ENCODE measurements at regions not wholly inside any gene's neighbourhood (a gene's known extent, or its start where the extent isn't known, plus 50 kb on each side); places are given as distances from the start of the nearest gene placed in this dataset.
"Not testable (repeated sequence)": the region's sequence is repeated elsewhere in the genome, so short reads cannot be mapped to it uniquely, and the experiment has no call there.

DNA sequence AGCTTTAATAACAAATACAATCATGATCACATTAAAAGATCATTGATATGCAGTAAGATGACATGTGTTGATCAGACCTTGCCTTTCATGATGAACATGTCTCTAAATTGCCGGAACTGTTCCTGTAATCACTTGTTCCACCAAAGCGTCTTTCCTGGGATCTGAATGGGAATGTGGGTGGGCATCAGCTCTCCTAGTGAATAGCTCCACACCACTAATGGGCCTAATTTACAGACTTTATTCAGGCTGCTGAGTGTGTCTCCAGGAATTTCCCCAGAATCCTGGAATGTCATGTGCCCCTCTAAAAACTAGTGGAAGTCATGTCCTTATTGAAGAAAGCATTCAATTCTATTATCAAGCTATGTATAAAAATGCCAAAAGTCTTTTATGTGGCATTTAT lies 765.1 kb upstream of the CTNND2 start:
- Histone ChIP-seq H3K36me3 (ENCODE audit: control insufficient read depth in 4 of 4, insufficient read depth in 4 of 4, low read length in 3 of 4) (no peaks in the 10 kb centered on the region), H3K4me3 (ENCODE audit: control insufficient read depth in 1 of 7, extremely low read depth in 1 of 7, insufficient read depth in 4 of 7, low read depth in 2 of 7, low read length in 6 of 7) (no peak overlapping the region), H3K4me1 (ENCODE audit: control extremely low read depth in 1 of 4, control insufficient read depth in 4 of 4, insufficient read depth in 4 of 4, low read length in 3 of 4) (no peaks in the 10 kb centered on the region), H3K27me3 (replicated peaks in 2 of 5; ENCODE audit: control insufficient read depth in 4 of 5, insufficient read depth in 5 of 5, low read length in 4 of 5) (no peaks in the 10 kb centered on the region), H3K27ac (ENCODE audit: insufficient read depth in 1 of 2, low read depth in 1 of 2, low read length in 2 of 2, poor library complexity in 1 of 2, severe bottlenecking in 2 of 2) (no peak overlapping the region), H3K9me3 (ENCODE audit: control extremely low read depth in 1 of 5, control insufficient read depth in 4 of 5, insufficient read depth in 2 of 5, low read depth in 1 of 5, low read length in 4 of 5) (no peaks in the 10 kb centered on the region)
- ChIA-PET CTCF (no interaction called here), POLR2A (no interaction called here)
- DNase-seq: no peak
- 100% methylated on average over 2 of the region's 2 CpGs for WGBS (ENCODE audit: insufficient coverage)

- POLR2A ChIA-PET: no interaction called here
- H3K27me3 ChIP-seq (replicated peaks in 2 of 5; ENCODE audit: control insufficient read depth in 4 of 5, insufficient read depth in 5 of 5, low read length in 4 of 5): no peaks in the 10 kb centered on the region
- WGBS (ENCODE audit: insufficient coverage): 100% methylated on average over 2 of the region's 4 CpGs
Observed at GRCh38 chr5:12668564-12668963, 764.3 kb upstream of the CTNND2 start.

GRCh38 chr5:12667818-12668217 lies 763.6 kb upstream of the CTNND2 start:
- H3K9me3 ChIP-seq (ENCODE audit: control extremely low read depth in 1 of 5, control insufficient read depth in 4 of 5, insufficient read depth in 2 of 5, low read depth in 1 of 5, low read length in 4 of 5): not testable (repeated sequence)
- 100% methylated on average over 3 of the region's 12 CpGs for WGBS (ENCODE audit: insufficient coverage)

More at GRCh38 chr5:12668564-12668963, 764.3 kb upstream of the CTNND2 start:
- H3K4me1 ChIP-seq (ENCODE audit: control extremely low read depth in 1 of 4, control insufficient read depth in 4 of 4, insufficient read depth in 4 of 4, low read length in 3 of 4): no peaks in the 10 kb centered on the region
- CTCF ChIA-PET: no interaction called here
- H3K9me3 ChIP-seq (ENCODE audit: control extremely low read depth in 1 of 5, control insufficient read depth in 4 of 5, insufficient read depth in 2 of 5, low read depth in 1 of 5, low read length in 4 of 5): no peaks in the 10 kb centered on the region
- DNase-seq: no peak
- H3K4me3 ChIP-seq (ENCODE audit: control insufficient read depth in 1 of 7, extremely low read depth in 1 of 7, insufficient read depth in 4 of 7, low read depth in 2 of 7, low read length in 6 of 7): no peak overlapping the region
- no peak overlapping the region for H3K27ac ChIP-seq (ENCODE audit: insufficient read depth in 1 of 2, low read depth in 1 of 2, low read length in 2 of 2, poor library complexity in 1 of 2, severe bottlenecking in 2 of 2)
- H3K36me3 ChIP-seq (ENCODE audit: control insufficient read depth in 4 of 4, insufficient read depth in 4 of 4, low read length in 3 of 4): no peaks in the 10 kb centered on the region

DNA sequence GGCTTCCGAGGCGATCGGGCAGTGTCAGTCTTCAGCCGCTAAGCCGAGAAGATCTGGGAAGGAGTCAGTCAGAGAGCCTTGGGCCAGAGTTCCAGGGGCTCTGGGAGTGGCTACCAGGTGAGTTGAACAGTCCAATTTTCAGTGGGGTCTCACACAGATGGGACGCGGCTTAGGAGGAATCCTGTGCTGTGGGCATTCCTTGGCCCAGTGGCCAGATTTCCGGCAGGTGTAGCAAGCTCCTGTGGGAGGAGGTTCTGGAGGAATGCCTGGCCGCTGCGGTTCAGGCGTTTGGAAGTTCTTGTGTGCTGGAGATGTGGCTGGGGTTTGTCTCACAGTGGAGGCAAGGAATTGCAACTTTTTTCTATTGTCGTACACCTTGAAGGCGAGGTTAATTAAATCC lies 761.5 kb upstream of the CTNND2 start:
- H3K9me3 ChIP-seq (ENCODE audit: control extremely low read depth in 1 of 5, control insufficient read depth in 4 of 5, insufficient read depth in 2 of 5, low read depth in 1 of 5, low read length in 4 of 5); H3K4me1 ChIP-seq (ENCODE audit: control extremely low read depth in 1 of 4, control insufficient read depth in 4 of 4, insufficient read depth in 4 of 4, low read length in 3 of 4); POLR2A ChIA-PET; CTCF ChIA-PET; H3K36me3 ChIP-seq (ENCODE audit: control insufficient read depth in 4 of 4, insufficient read depth in 4 of 4, low read length in 3 of 4); H3K27ac ChIP-seq (ENCODE audit: insufficient read depth in 1 of 2, low read depth in 1 of 2, low read length in 2 of 2, poor library complexity in 1 of 2, severe bottlenecking in 2 of 2); H3K27me3 ChIP-seq (replicated peaks in 2 of 5; ENCODE audit: control insufficient read depth in 4 of 5, insufficient read depth in 5 of 5, low read length in 4 of 5); H3K4me3 ChIP-seq (ENCODE audit: control insufficient read depth in 1 of 7, extremely low read depth in 1 of 7, insufficient read depth in 4 of 7, low read depth in 2 of 7, low read length in 6 of 7); DNase-seq: not testable (repeated sequence)
- 93% methylated on average over 3 of the region's 13 CpGs for WGBS (ENCODE audit: insufficient coverage)

More at GRCh38 chr5:12667818-12668217, 763.6 kb upstream of the CTNND2 start:
- POLR2A ChIA-PET; DNase-seq; H3K27ac ChIP-seq (ENCODE audit: insufficient read depth in 1 of 2, low read depth in 1 of 2, low read length in 2 of 2, poor library complexity in 1 of 2, severe bottlenecking in 2 of 2); CTCF ChIA-PET; H3K36me3 ChIP-seq (ENCODE audit: control insufficient read depth in 4 of 4, insufficient read depth in 4 of 4, low read length in 3 of 4); H3K4me3 ChIP-seq (ENCODE audit: control insufficient read depth in 1 of 7, extremely low read depth in 1 of 7, insufficient read depth in 4 of 7, low read depth in 2 of 7, low read length in 6 of 7); H3K27me3 ChIP-seq (replicated peaks in 2 of 5; ENCODE audit: control insufficient read depth in 4 of 5, insufficient read depth in 5 of 5, low read length in 4 of 5); H3K4me1 ChIP-seq (ENCODE audit: control extremely low read depth in 1 of 4, control insufficient read depth in 4 of 4, insufficient read depth in 4 of 4, low read length in 3 of 4): not testable (repeated sequence)

DNA sequence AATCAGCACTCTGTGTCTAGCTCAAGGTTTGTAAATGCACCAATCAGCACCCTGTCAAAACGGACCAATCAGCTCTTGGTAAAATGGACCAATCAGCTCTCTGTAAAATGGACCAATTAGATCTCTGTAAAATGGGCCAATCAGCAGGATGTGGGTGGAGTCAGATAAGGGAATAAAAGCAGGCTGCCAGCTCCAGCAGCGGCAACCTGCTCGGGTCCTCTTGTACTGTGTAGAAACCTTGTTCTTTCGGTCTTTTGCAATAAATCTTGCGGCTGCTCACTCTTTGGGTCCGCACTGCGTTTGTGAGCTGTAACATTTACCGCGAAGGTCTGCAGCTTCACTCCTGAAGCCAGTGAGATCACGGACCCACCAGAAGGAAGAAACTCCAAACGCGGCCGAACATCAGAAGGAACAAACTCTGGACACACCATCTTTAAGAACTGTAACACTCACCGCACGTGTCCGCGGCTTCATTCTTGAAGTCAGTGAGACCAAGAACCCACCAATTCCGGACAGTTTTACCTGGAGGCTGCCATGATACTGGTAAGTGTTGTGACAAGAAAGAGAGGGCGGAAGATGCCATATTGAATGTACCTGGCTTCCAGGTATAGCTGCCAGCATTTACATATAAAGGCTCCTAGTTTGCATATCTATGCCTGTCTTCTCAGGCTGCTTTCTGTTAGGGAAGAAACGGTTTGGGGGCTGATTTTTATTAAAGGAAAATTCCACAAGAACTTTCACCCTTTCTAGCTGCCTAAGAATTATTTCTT lies 758.5 kb upstream of the CTNND2 start:
- Histone ChIP-seq H3K9me3 (ENCODE audit: control extremely low read depth in 1 of 5, control insufficient read depth in 4 of 5, insufficient read depth in 2 of 5, low read depth in 1 of 5, low read length in 4 of 5) (peaks cover 0 to 3% (median 0%) of the 10 kb centered on the region in 5 experiments), H3K27me3 (replicated peaks in 2 of 5; ENCODE audit: control insufficient read depth in 4 of 5, insufficient read depth in 5 of 5, low read length in 4 of 5) (no peaks in the 10 kb centered on the region), H3K36me3 (ENCODE audit: control insufficient read depth in 4 of 4, insufficient read depth in 4 of 4, low read length in 3 of 4) (no peaks in the 10 kb centered on the region), H3K4me1 (ENCODE audit: control extremely low read depth in 1 of 4, control insufficient read depth in 4 of 4, insufficient read depth in 4 of 4, low read length in 3 of 4) (no peaks in the 10 kb centered on the region), H3K27ac (ENCODE audit: insufficient read depth in 1 of 2, low read depth in 1 of 2, low read length in 2 of 2, poor library complexity in 1 of 2, severe bottlenecking in 2 of 2) (no peak overlapping the region), H3K4me3 (ENCODE audit: control insufficient read depth in 1 of 7, extremely low read depth in 1 of 7, insufficient read depth in 4 of 7, low read depth in 2 of 7, low read length in 6 of 7) (no peak overlapping the region)
- DNase-seq: no peak
- 86% methylated on average over 16 of the region's 20 CpGs for WGBS (ENCODE audit: insufficient coverage)
- POLR2A ChIA-PET: no interaction called here
- CTCF ChIA-PET: no interaction called here

- Histone ChIP-seq H3K4me1 (ENCODE audit: control extremely low read depth in 1 of 4, control insufficient read depth in 4 of 4, insufficient read depth in 4 of 4, low read length in 3 of 4) (no peaks in the 10 kb centered on the region), H3K4me3 (ENCODE audit: control insufficient read depth in 1 of 7, extremely low read depth in 1 of 7, insufficient read depth in 4 of 7, low read depth in 2 of 7, low read length in 6 of 7) (no peak overlapping the region), H3K27me3 (replicated peaks in 2 of 5; ENCODE audit: control insufficient read depth in 4 of 5, insufficient read depth in 5 of 5, low read length in 4 of 5) (no peaks in the 10 kb centered on the region), H3K9me3 (ENCODE audit: control extremely low read depth in 1 of 5, control insufficient read depth in 4 of 5, insufficient read depth in 2 of 5, low read depth in 1 of 5, low read length in 4 of 5) (peaks cover 0 to 3% (median 0%) of the 10 kb centered on the region in 5 experiments), H3K27ac (ENCODE audit: insufficient read depth in 1 of 2, low read depth in 1 of 2, low read length in 2 of 2, poor library complexity in 1 of 2, severe bottlenecking in 2 of 2) (no peak overlapping the region), H3K36me3 (ENCODE audit: control insufficient read depth in 4 of 4, insufficient read depth in 4 of 4, low read length in 3 of 4) (no peaks in the 10 kb centered on the region)
- 99% methylated on average over 23 of the region's 33 CpGs for WGBS (ENCODE audit: insufficient coverage)
- POLR2A ChIA-PET: no interaction called here
- CTCF ChIA-PET: no interaction called here
- no peak for DNase-seq
Observed at GRCh38 chr5:12661617-12662370, 757.5 kb upstream of the CTNND2 start.

Measured in common myeloid progenitor, CD34-positive (primary cell).